ENCODE measurements at regions not wholly inside any gene's neighbourhood (a gene's known extent, or its start where the extent isn't known, plus 50 kb on each side); places are given as distances from the start of the nearest gene placed in this dataset.

DNA sequence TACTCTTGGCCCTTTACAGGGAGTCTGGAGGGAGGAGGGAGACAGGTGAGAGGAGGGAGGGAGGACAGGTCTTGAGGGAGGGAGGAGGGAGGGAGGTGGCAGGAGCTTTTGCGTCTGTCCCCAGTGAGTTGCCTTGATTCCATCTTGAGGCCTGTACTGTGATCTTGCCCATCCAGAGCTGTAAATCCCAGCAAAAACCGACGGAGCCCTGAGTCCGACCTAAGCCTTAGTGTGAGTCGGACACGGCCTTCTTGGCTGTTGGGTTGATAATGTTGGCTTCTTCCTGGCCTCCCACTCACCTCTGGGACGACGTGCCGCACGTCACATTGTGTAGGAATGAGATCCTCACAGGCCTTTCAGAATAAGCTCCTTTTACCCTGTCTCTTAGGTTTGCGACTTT lies 72.5 kb downstream of the RGS12 start:
- no peak overlapping the region for H2AFZ ChIP-seq (ENCODE audit: low read length)
- H3K9me3 ChIP-seq (ENCODE audit: low read length), result no peaks in the 10 kb centered on the region
- no peak overlapping the region for H3K4me3 ChIP-seq (ENCODE audit: low read depth, low read length, poor library complexity, severe bottlenecking)
- H3K9me2 ChIP-seq (ENCODE audit: low read depth, low read length), result no peaks in the 10 kb centered on the region
- no peaks in the 10 kb centered on the region for H4K20me1 ChIP-seq (ENCODE audit: insufficient read depth, low read length)
- no peak for TF ChIP-seq EZH2 (IDR thresholded peaks at IDR 0.05; ENCODE audit: borderline replicate concordance, low read length)
- TF ChIP-seq, protein P1, sequence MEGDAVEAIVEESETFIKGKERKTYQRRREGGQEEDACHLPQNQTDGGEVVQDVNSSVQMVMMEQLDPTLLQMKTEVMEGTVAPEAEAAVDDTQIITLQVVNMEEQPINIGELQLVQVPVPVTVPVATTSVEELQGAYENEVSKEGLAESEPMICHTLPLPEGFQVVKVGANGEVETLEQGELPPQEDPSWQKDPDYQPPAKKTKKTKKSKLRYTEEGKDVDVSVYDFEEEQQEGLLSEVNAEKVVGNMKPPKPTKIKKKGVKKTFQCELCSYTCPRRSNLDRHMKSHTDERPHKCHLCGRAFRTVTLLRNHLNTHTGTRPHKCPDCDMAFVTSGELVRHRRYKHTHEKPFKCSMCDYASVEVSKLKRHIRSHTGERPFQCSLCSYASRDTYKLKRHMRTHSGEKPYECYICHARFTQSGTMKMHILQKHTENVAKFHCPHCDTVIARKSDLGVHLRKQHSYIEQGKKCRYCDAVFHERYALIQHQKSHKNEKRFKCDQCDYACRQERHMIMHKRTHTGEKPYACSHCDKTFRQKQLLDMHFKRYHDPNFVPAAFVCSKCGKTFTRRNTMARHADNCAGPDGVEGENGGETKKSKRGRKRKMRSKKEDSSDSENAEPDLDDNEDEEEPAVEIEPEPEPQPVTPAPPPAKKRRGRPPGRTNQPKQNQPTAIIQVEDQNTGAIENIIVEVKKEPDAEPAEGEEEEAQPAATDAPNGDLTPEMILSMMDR (IDR thresholded peaks at IDR 0.05; ENCODE audit: low read length), result no peak
- no peaks in the 10 kb centered on the region for H3K36me3 ChIP-seq (ENCODE audit: insufficient read depth, low read length)
- no peak overlapping the region for H3K4me2 ChIP-seq (ENCODE audit: low read length)
- H3K4me1 ChIP-seq (ENCODE audit: insufficient read depth, low read length, severe bottlenecking), result no peaks in the 10 kb centered on the region
- H3F3A ChIP-seq (ENCODE audit: insufficient read depth, low read length), result no peaks in the 10 kb centered on the region
- no peak overlapping the region for H3K9ac ChIP-seq (ENCODE audit: low read length)
- no peaks in the 10 kb centered on the region for H3K27me3 ChIP-seq (ENCODE audit: insufficient read depth, low read length)
- no peak overlapping the region for H3K27ac ChIP-seq (ENCODE audit: low read depth, low read length, poor library complexity, severe bottlenecking)
- no peaks in the 10 kb centered on the region for H3K79me2 ChIP-seq (ENCODE audit: insufficient read depth, low read length)

DNA sequence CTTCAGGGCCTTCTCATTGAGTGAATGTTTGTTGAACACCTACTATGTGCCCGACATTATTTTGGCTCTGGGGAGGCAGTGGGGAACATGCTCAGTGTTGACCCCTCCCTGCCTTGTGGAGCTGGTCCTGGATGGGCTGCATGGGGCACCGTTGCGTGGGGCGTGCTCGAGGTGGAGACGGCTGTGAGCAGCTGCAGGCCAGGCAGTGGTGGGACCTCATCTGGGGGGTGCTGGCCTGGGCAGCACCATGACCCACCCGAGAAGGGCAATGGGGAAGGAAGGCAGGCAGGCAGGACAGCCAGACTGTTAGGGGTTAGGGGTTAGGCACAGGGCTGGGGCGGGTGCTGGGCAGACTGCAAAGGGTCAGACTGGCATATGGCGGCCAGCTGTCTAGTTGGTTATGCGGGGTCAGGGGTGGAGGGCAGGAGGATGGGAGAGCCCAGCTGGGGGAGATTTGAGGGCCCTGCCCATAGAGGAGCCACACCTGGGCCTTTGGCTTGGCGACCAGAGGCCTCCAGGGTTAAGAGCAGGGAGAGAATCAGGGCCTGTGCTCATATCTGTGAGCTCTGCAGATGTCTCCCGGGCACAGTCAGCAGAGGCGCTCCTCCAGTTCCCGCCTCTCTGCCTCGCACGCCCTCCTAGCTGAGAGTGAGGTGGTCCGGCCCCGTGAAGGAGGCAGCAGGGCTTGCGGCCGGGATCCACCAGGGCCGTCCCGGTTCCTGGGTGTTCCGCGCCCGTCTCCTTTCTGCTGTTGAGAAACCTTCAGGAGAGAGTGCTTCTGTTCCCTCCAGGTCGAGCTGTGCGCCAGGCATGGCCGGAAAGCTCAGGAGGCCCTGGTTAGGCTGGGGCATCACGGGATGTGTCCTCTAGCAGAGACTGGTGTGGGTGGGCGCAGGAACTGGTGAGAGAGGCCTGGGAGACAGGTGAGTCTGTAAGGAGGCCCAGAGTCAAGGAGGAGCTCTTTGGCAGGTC lies 73.3 kb downstream of the RGS12 start:
- no peak overlapping the region for H3K4me2 ChIP-seq (ENCODE audit: low read length)
- no peak overlapping the region for H3K4me3 ChIP-seq (ENCODE audit: low read depth, low read length, poor library complexity, severe bottlenecking)
- H3K9me3 ChIP-seq (ENCODE audit: low read length), result no peaks in the 10 kb centered on the region
- H3K9ac ChIP-seq (ENCODE audit: low read length), result no peak overlapping the region
- H3F3A ChIP-seq (ENCODE audit: insufficient read depth, low read length), result no peaks in the 10 kb centered on the region
- no peaks in the 10 kb centered on the region for H3K36me3 ChIP-seq (ENCODE audit: insufficient read depth, low read length)
- TF ChIP-seq, protein P1 (IDR thresholded peaks at IDR 0.05; ENCODE audit: low read length), result no peak
- no peak for TF ChIP-seq EZH2 (IDR thresholded peaks at IDR 0.05; ENCODE audit: borderline replicate concordance, low read length)
- H3K9me2 ChIP-seq (ENCODE audit: low read depth, low read length), result no peaks in the 10 kb centered on the region
- H3K27me3 ChIP-seq (ENCODE audit: insufficient read depth, low read length), result no peaks in the 10 kb centered on the region
- H4K20me1 ChIP-seq (ENCODE audit: insufficient read depth, low read length), result no peaks in the 10 kb centered on the region
- H3K4me1 ChIP-seq (ENCODE audit: insufficient read depth, low read length, severe bottlenecking), result no peaks in the 10 kb centered on the region
- no peaks in the 10 kb centered on the region for H3K79me2 ChIP-seq (ENCODE audit: insufficient read depth, low read length)
- no peak overlapping the region for H2AFZ ChIP-seq (ENCODE audit: low read length)
- H3K27ac ChIP-seq (ENCODE audit: low read depth, low read length, poor library complexity, severe bottlenecking), result no peak overlapping the region

DNA sequence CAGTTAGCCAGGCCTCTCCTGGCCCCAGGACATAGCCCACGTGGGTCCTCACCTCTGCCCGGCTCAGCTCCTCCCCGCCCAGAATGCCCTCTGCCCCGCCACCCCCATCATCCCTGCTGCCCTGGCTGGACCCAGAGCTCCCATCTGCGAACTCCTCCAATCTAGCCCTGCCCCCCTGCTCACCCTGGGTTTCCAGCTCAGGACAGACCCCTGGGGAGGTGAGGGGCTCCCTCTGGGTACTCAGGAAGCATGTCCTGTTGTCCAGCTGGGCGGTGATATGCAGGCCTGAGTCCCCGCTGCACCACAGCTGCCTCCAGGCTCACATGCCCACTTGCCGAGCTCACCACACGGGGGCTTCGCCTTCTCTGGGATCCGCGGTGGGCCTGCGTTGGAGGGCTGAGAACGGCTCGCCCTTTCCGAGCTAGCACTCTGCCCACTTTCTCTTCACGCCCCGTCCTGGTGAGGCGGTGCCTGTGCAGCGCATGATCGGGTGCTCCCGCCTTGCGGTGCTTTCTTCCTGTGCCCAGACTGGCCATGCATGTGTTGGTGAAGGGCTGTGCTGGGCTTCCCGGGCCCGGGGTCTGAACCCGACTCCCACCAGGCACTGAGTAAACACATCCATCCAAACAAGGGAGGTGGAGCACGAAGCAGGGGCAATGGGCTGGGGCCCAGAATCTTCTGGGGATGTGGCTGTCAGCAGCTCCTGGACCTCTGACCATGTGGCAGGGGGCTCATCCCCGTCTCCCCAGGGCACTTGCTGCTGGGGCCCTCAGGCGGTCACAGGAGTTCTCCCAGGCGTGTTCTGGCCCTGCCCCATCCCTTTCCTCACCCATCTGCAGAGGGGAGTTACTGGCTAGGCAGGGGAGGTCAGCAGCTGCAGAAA lies 74.3 kb downstream of the RGS12 start:
- Histone ChIP-seq H4K20me1 (ENCODE audit: insufficient read depth, low read length) (no peaks in the 10 kb centered on the region), H3K27ac (ENCODE audit: low read depth, low read length, poor library complexity, severe bottlenecking) (no peak overlapping the region), H3F3A (ENCODE audit: insufficient read depth, low read length) (no peaks in the 10 kb centered on the region), H3K9me3 (ENCODE audit: low read length) (no peaks in the 10 kb centered on the region), H3K27me3 (ENCODE audit: insufficient read depth, low read length) (no peaks in the 10 kb centered on the region), H3K4me2 (ENCODE audit: low read length) (no peak overlapping the region), H3K4me3 (ENCODE audit: low read depth, low read length, poor library complexity, severe bottlenecking) (no peak overlapping the region), H3K9me2 (ENCODE audit: low read depth, low read length) (no peaks in the 10 kb centered on the region), H3K79me2 (ENCODE audit: insufficient read depth, low read length) (no peaks in the 10 kb centered on the region), H2AFZ (ENCODE audit: low read length) (no peak overlapping the region), H3K4me1 (ENCODE audit: insufficient read depth, low read length, severe bottlenecking) (no peaks in the 10 kb centered on the region), H3K36me3 (ENCODE audit: insufficient read depth, low read length) (no peaks in the 10 kb centered on the region), H3K9ac (ENCODE audit: low read length) (no peak overlapping the region)
- TF ChIP-seq, protein P1 (IDR thresholded peaks at IDR 0.05; ENCODE audit: low read length), result no peak
- TF ChIP-seq EZH2 (IDR thresholded peaks at IDR 0.05; ENCODE audit: borderline replicate concordance, low read length), result no peak
